ENCODE measurements at regions not wholly inside any gene's neighbourhood (a gene's known extent, or its start where the extent isn't known, plus 50 kb on each side); places are given as distances from the start of the nearest gene placed in this dataset.
A peak's percentile ranks its signal among the peaks of the same experiment; 100 is the strongest.
"Not testable (repeated sequence)": the region's sequence is repeated elsewhere in the genome, so short reads cannot be mapped to it uniquely, and the experiment has no call there.

DNA sequence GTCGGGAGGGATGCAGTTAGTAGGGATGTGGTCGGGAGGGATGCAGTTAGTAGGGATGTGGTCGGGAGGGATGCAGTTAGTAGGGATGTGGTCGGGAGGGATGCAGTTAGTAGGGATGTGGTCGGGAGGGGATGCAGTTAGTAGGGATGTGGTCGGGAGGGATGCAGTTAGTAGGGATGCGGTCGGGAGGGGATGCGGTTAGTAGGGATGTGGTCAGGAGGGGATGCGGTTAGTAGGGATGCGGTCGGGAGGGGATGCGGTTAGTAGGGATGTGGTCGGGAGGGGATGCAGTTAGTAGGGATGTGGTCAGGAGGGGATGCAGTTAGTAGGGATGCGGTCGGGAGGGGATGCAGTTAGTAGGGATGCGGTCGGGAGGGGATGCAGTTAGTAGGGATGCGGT is 96.2 kb downstream of the BDH1 start:
- not testable (repeated sequence) for H3K4me3 ChIP-seq (ENCODE audit: low read length); H3K9me3 ChIP-seq (ENCODE audit: control insufficient read depth, insufficient read depth, low read length); H3K27me3 ChIP-seq (ENCODE audit: control insufficient read depth, insufficient read depth, low read length); H3K36me3 ChIP-seq (ENCODE audit: control insufficient read depth, insufficient read depth, low read length); H3K4me1 ChIP-seq (ENCODE audit: control insufficient read depth, insufficient read depth, low read length); H3K27ac ChIP-seq (ENCODE audit: low read length); DNase-seq (ENCODE audit: low read depth, low spot score)
- WGBS (ENCODE audit: insufficient coverage, insufficient read length), result 86% methylated on average over 14 of the region's 19 CpGs

DNA sequence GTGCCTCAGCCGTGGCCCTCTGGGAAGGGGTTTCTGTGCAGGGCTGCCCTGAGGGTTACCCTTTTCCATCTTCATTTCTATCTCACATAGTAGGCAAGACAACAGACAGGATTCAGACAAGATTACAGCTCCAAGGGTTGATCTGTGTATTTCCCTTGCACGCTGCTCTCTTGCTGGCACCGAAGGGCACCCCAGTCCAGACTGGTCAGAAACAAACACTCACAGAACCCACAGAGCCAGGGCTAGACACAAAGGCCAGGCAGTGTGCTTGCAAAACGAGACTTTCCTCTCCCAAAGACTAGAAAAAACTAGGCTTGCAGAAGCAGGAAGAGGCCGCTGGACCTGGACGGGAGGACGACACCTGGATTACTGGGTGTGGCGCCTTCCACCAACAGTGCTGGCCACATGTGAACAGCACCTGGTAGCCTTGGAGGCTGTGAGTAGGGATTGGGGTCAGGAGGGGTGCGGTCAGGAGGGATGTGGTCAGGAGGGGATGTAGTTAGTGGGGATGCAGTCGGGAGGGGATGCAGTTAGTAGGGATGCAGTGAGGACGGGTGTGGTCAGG is 96.8 kb downstream of the BDH1 start:
- no peaks in the 10 kb centered on the region; the same call in 1 of the 2 replicates for H3K27me3 ChIP-seq (ENCODE audit: control insufficient read depth, insufficient read depth, low read length)
- 46% methylated on average over 2 of the region's 11 CpGs for WGBS (ENCODE audit: insufficient coverage, insufficient read length)
- no peaks in the 10 kb centered on the region for H3K9me3 ChIP-seq (ENCODE audit: control insufficient read depth, insufficient read depth, low read length)
- H3K36me3 ChIP-seq (ENCODE audit: control insufficient read depth, insufficient read depth, low read length), result no peaks in the 10 kb centered on the region
- no peak overlapping the region for H3K4me3 ChIP-seq (ENCODE audit: low read length)
- H3K4me1 ChIP-seq (ENCODE audit: control insufficient read depth, insufficient read depth, low read length), result peaks cover 3% of the 10 kb centered on the region; the same call in 1 of the 2 replicates
- H3K27ac ChIP-seq (ENCODE audit: low read length), result no peak overlapping the region
- no peak for DNase-seq (ENCODE audit: low read depth, low spot score)

DNA sequence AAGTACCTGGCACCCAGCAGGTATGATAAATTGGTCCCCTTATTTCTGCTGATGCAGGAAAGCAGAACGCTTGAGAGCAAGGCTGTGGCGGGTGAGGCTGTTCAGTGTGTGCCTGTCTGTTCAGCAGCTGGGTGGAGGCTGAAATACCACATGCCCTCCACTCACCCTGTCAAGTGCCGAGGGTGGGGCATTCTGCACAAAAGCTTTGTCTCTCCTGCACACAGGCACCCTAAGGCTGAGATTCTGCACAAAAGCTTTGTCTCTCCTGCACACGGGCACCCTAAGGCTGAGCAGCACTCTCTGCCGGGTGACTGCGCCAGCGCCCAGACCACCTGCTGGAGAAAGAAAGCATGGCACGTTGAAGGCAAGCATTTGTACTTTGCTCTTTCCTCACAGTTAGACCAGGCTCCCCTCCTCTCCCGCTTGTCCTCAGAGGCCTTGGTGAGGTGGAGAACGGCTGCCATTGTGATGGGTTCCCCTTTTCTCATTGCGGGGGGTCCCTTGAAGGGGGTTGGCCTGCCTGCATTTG is 97.5 kb downstream of the BDH1 start:
- Histone ChIP-seq H3K9me3 (ENCODE audit: control insufficient read depth, insufficient read depth, low read length) (no peaks in the 10 kb centered on the region), H3K4me3 (ENCODE audit: low read length) (no peak overlapping the region), H3K27ac (ENCODE audit: low read length) (no peak overlapping the region), H3K36me3 (ENCODE audit: control insufficient read depth, insufficient read depth, low read length) (no peaks in the 10 kb centered on the region), H3K4me1 (ENCODE audit: control insufficient read depth, insufficient read depth, low read length) (peaks cover 3% of the 10 kb centered on the region; the same call in 1 of the 2 replicates), H3K27me3 (ENCODE audit: control insufficient read depth, insufficient read depth, low read length) (no peaks in the 10 kb centered on the region; the same call in 1 of the 2 replicates)
- no CpG with 5 or more reads among the region's 11 CpGs for WGBS (ENCODE audit: insufficient coverage, insufficient read length)
- no peak for DNase-seq (ENCODE audit: low read depth, low spot score)

DNA sequence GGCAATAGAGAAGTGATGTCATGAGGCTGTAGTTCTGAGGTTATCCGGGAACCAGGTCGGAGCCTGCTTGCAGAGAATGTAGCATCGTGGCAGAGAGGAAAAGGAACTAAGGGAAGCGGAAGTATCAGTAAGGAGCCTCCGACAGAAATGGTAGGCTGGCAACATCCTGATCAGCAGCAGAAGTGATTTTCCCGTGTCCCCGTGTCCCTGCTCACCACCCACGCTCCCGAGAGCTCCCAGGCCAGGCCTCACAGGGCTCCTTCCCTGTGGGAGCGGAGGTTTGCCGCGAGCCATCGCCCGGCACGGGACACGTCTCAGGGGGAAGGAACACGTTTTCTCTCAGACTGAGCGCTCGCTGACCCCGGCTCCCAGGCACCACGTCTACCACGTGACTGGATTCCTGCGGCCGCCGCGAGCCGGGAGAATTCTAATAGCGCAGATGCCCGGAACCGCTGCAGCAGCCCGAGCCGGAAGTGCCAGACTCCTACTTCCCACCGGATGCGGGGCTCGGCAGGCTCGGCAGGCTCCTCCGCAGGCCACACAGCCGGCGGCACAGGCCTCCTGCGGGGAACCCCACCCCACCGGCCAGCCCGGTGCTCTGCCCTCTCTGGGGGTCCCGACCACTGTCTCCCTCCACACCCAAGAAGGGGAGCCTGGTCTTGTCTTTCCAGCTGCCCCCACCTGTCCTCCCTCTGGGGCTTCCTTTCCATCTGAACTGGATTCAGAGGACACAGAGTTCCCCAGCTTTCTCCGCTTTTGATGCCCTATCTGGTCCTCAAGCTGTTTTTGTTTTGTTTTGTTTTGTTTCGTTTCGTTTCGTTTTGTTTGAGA is 99.3 kb downstream of the BDH1 start:
- Histone ChIP-seq H3K9me3 (ENCODE audit: control insufficient read depth, insufficient read depth, low read length) (no peaks in the 10 kb centered on the region), H3K27me3 (ENCODE audit: control insufficient read depth, insufficient read depth, low read length) (no peaks in the 10 kb centered on the region; the same call in 1 of the 2 replicates)
- WGBS (ENCODE audit: insufficient coverage, insufficient read length), result no CpG with 5 or more reads among the region's 47 CpGs

DNA sequence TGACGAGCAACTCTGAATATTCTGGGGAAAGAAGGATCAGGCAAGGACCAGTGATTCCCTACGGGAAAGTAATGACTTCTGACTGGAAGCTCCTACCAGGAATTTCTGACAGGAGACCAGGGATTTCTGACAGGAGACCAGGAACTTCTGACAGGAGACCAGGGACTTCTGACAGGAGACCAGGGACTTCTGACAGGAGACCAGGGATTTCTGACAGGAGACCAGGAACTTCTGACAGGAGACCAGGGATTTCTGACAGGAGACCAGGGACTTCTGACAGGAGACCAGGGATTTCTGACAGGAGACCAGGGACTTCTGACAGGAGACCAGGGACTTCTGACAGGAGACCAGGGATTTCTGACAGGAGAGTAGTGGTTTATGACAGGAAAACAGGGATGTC is 100.9 kb downstream of the BDH1 start:
- not testable (repeated sequence) for H3K4me1 ChIP-seq (ENCODE audit: control insufficient read depth, insufficient read depth, low read length); H3K4me3 ChIP-seq (ENCODE audit: low read length); H3K36me3 ChIP-seq (ENCODE audit: control insufficient read depth, insufficient read depth, low read length); H3K27ac ChIP-seq (ENCODE audit: low read length); H3K27me3 ChIP-seq (ENCODE audit: control insufficient read depth, insufficient read depth, low read length); DNase-seq (ENCODE audit: low read depth, low spot score); H3K9me3 ChIP-seq (ENCODE audit: control insufficient read depth, insufficient read depth, low read length)
- WGBS (ENCODE audit: insufficient coverage, insufficient read length), result no CpG with 5 or more reads among the region's 2 CpGs

More for the DNA sequence above, 99.3 kb downstream of the BDH1 start:
- no peaks in the 10 kb centered on the region for H3K36me3 ChIP-seq (ENCODE audit: control insufficient read depth, insufficient read depth, low read length)
- DNase-seq (ENCODE audit: low read depth, low spot score), result no peak
- H3K4me1 ChIP-seq (ENCODE audit: control insufficient read depth, insufficient read depth, low read length), result peaks cover 3% of the 10 kb centered on the region; the same call in 1 of the 2 replicates
- H3K4me3 ChIP-seq (ENCODE audit: low read length), result peak overlapping the region; percentile 42; the same call in 1 of the 2 replicates
- H3K27ac ChIP-seq (ENCODE audit: low read length), result no peak overlapping the region

DNA sequence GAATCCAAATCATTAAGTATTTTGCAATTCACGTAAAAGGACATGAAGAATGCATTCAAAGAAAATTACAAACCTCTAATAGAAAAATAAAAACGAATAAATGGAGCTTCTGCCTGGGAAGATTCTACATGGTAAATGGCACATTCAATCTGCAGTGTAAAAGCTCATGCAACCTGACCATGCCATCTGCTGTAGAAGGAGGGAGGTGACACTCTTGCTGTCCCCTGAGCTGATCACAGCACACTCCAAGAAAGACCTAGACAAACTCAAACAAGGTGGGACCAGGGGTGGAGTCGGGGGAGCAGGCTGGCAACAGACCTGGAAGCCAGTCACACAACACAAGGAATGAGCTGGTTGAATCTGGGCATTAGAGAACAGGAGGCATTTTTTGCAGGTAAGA is 101.8 kb downstream of the BDH1 start:
- Histone ChIP-seq H3K9me3 (ENCODE audit: control insufficient read depth, insufficient read depth, low read length) (no peaks in the 10 kb centered on the region), H3K27ac (ENCODE audit: low read length) (no peak overlapping the region), H3K4me1 (ENCODE audit: control insufficient read depth, insufficient read depth, low read length) (peaks cover 3% of the 10 kb centered on the region; the same call in 1 of the 2 replicates), H3K36me3 (ENCODE audit: control insufficient read depth, insufficient read depth, low read length) (no peaks in the 10 kb centered on the region), H3K4me3 (ENCODE audit: low read length) (no peak overlapping the region), H3K27me3 (ENCODE audit: control insufficient read depth, insufficient read depth, low read length) (no peaks in the 10 kb centered on the region; the same call in 1 of the 2 replicates)
- no peak for DNase-seq (ENCODE audit: low read depth, low spot score)
- no CpG with 5 or more reads among the region's 3 CpGs for WGBS (ENCODE audit: insufficient coverage, insufficient read length)

DNA sequence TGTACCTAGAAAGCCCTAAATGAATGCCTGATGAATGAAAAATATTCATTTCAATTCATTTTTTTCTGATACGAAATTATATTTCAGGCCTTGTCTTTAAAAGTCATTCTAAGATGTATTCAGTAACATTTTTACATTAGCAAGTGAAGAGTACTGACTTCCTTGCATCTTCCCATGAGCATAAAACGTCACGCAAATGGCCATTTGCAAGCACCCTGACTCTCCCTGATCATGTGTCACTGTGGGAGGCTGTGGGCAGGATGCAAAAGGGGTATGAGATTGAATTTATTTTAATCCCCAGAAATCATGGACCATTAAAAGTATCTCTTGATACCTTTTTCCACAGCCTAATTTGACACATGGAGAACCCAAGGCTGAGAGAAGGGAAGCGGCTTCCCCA is 105.0 kb downstream of the BDH1 start:
- H3K27ac ChIP-seq (ENCODE audit: low read length), result no peak overlapping the region
- peaks cover 3% of the 10 kb centered on the region; the same call in 1 of the 2 replicates for H3K4me1 ChIP-seq (ENCODE audit: control insufficient read depth, insufficient read depth, low read length)
- H3K36me3 ChIP-seq (ENCODE audit: control insufficient read depth, insufficient read depth, low read length), result no peaks in the 10 kb centered on the region
- no peak overlapping the region for H3K4me3 ChIP-seq (ENCODE audit: low read length)
- no peak for DNase-seq (ENCODE audit: low read depth, low spot score)
- no CpG with 5 or more reads among the region's 4 CpGs for WGBS (ENCODE audit: insufficient coverage, insufficient read length)
- H3K27me3 ChIP-seq (ENCODE audit: control insufficient read depth, insufficient read depth, low read length), result no peaks in the 10 kb centered on the region; the same call in 1 of the 2 replicates
- H3K9me3 ChIP-seq (ENCODE audit: control insufficient read depth, insufficient read depth, low read length), result no peaks in the 10 kb centered on the region

DNA sequence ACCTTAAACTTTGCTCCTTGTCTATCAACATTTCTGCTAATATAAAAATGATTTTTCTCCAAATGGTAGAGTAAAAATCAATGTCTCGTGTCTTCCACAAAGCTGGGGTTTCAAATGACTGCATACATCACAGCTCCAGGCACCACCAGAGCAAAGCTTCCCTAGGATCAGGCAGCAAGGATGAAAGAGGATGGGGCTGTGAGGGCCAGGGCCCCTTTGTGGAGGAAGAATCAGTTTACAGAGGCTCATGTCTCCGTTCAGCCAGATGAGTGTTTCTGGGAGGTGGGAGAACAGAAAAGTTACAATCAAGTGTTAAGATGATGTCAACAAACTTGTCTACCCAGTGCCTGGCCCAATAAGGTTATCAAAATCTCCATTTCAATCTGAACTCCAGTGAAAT is 105.5 kb downstream of the BDH1 start:
- H3K27me3 ChIP-seq (ENCODE audit: control insufficient read depth, insufficient read depth, low read length), result no peaks in the 10 kb centered on the region
- no peak for DNase-seq (ENCODE audit: low read depth, low spot score)
- H3K4me1 ChIP-seq (ENCODE audit: control insufficient read depth, insufficient read depth, low read length), result peaks cover 2% of the 10 kb centered on the region; the same call in 1 of the 2 replicates
- no peak overlapping the region for H3K27ac ChIP-seq (ENCODE audit: low read length)
- no peak overlapping the region for H3K4me3 ChIP-seq (ENCODE audit: low read length)
- no peaks in the 10 kb centered on the region for H3K9me3 ChIP-seq (ENCODE audit: control insufficient read depth, insufficient read depth, low read length)
- no peaks in the 10 kb centered on the region for H3K36me3 ChIP-seq (ENCODE audit: control insufficient read depth, insufficient read depth, low read length)
- WGBS (ENCODE audit: insufficient coverage, insufficient read length), result no CpG with 5 or more reads among the region's 2 CpGs

DNA sequence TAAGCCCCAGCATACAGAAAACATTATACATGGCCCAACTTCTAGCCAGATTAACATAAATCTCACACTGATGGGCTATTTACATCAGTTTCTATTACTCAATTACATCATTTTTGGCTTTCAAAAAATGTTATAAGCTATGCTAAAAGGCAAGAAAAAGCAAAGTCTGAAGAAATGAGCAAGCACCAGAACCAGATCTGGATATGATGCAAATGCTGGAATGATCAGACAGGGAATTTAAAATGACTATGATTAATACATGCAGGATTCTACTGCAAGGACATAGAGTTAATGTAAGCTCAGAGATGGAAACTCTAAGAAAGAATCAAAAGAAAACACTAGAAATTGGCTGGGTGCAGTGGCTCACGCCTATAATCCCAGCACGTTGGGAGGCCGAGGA is 106.6 kb downstream of the BDH1 start:
- H3K4me3 ChIP-seq (ENCODE audit: low read length); H3K4me1 ChIP-seq (ENCODE audit: control insufficient read depth, insufficient read depth, low read length); H3K36me3 ChIP-seq (ENCODE audit: control insufficient read depth, insufficient read depth, low read length); DNase-seq (ENCODE audit: low read depth, low spot score); H3K9me3 ChIP-seq (ENCODE audit: control insufficient read depth, insufficient read depth, low read length); H3K27ac ChIP-seq (ENCODE audit: low read length); H3K27me3 ChIP-seq (ENCODE audit: control insufficient read depth, insufficient read depth, low read length): not testable (repeated sequence)
- no CpG with 5 or more reads among the region's 3 CpGs for WGBS (ENCODE audit: insufficient coverage, insufficient read length)

DNA sequence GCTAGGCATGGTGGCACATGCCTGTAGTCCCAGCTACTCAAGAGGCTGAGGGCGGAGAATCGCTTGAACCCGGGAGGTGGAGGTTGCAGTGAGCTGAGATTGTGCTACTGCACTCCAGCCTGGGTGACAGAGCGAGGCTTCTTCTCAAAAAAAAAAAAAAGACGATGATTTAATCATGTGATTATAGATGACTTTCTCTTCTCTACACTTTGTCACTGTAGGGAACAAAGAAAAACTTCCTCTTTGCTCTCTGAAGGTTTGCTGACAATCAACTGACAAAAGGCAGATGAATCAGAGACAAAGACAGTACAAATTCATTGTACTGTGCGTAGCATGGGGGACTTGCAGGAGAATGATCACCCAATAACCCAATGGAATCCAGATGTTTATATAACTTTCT is 108.0 kb downstream of the BDH1 start:
- H3K27ac ChIP-seq (ENCODE audit: low read length); H3K4me3 ChIP-seq (ENCODE audit: low read length); H3K27me3 ChIP-seq (ENCODE audit: control insufficient read depth, insufficient read depth, low read length); H3K9me3 ChIP-seq (ENCODE audit: control insufficient read depth, insufficient read depth, low read length); H3K36me3 ChIP-seq (ENCODE audit: control insufficient read depth, insufficient read depth, low read length); DNase-seq (ENCODE audit: low read depth, low spot score); H3K4me1 ChIP-seq (ENCODE audit: control insufficient read depth, insufficient read depth, low read length): not testable (repeated sequence)
- no CpG with 5 or more reads among the region's 6 CpGs for WGBS (ENCODE audit: insufficient coverage, insufficient read length)

Data from iPS DF 6.9 (cell line).